ENCODE measurements at regions not wholly inside any gene's neighbourhood (a gene's known extent, or its start where the extent isn't known, plus 50 kb on each side); places are given as distances from the start of the nearest gene placed in this dataset.

DNA sequence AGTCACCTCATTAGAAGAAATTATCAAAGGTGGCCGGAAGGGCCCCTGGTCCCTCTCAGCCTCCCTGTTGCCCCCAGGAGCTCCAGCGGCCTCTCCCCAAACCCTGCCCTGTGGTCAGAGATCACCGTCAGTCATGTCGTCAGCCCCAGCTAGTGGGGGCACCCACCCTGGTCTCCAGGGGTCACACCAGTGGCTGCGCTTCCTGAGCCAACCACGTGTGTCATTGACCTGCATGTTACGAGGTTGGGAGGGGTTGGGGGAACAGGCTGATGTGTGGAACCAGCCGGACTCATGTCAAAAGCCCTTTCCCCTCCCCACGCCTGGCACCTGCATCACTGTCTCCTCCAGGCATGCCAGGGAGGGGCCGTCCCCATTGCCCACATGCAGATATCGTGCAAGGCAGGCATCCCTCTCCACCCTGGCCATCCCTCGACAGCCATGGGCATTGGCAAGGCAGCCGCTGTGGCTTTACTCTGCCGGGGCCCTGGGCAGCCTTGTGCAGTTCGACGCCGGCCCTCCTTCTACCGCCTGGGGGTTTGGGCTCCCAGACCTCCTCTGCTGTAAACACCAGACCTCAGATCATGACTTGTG lies 128.7 kb downstream of the CRYAA start:
- Histone ChIP-seq H3K4me2 (no peak overlapping the region), H3K36me3 (replicated peaks; ENCODE audit: insufficient read depth, low read depth) (no peaks in the 10 kb centered on the region), H3K9me3 (ENCODE audit: low read depth) (no peaks in the 10 kb centered on the region), H3K4me3 (no peak overlapping the region), H3K4me1 (ENCODE audit: insufficient read depth) (no peaks in the 10 kb centered on the region), H2AFZ (no peak overlapping the region), H3K27me3 (no peaks in the 10 kb centered on the region), H3K79me2 (no peaks in the 10 kb centered on the region), H3K9me2 (replicated peaks; ENCODE audit: insufficient read depth) (no peaks in the 10 kb centered on the region), H3K27ac (no peak overlapping the region), H4K20me1 (ENCODE audit: insufficient read depth, poor library complexity, severe bottlenecking) (no peaks in the 10 kb centered on the region)
- WGBS (ENCODE audit: low lambda C conversion rate, missing lambda C conversion rate): 91% methylated on average over 18 of the region's 18 CpGs
- no peak for TF ChIP-seq EZH2phosphoT487 (IDR thresholded peaks at IDR 0.05; ENCODE audit: low read depth, severe bottlenecking, unreplicated experiment)
- TF ChIP-seq, protein P1, sequence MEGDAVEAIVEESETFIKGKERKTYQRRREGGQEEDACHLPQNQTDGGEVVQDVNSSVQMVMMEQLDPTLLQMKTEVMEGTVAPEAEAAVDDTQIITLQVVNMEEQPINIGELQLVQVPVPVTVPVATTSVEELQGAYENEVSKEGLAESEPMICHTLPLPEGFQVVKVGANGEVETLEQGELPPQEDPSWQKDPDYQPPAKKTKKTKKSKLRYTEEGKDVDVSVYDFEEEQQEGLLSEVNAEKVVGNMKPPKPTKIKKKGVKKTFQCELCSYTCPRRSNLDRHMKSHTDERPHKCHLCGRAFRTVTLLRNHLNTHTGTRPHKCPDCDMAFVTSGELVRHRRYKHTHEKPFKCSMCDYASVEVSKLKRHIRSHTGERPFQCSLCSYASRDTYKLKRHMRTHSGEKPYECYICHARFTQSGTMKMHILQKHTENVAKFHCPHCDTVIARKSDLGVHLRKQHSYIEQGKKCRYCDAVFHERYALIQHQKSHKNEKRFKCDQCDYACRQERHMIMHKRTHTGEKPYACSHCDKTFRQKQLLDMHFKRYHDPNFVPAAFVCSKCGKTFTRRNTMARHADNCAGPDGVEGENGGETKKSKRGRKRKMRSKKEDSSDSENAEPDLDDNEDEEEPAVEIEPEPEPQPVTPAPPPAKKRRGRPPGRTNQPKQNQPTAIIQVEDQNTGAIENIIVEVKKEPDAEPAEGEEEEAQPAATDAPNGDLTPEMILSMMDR (IDR thresholded peaks at IDR 0.05; ENCODE audit: poor library complexity): no peak
- no peak for TF ChIP-seq EZH2 (IDR thresholded peaks at IDR 0.05; ENCODE audit: borderline replicate concordance)
- DNase-seq (ENCODE audit: low spot score): no peak

DNA sequence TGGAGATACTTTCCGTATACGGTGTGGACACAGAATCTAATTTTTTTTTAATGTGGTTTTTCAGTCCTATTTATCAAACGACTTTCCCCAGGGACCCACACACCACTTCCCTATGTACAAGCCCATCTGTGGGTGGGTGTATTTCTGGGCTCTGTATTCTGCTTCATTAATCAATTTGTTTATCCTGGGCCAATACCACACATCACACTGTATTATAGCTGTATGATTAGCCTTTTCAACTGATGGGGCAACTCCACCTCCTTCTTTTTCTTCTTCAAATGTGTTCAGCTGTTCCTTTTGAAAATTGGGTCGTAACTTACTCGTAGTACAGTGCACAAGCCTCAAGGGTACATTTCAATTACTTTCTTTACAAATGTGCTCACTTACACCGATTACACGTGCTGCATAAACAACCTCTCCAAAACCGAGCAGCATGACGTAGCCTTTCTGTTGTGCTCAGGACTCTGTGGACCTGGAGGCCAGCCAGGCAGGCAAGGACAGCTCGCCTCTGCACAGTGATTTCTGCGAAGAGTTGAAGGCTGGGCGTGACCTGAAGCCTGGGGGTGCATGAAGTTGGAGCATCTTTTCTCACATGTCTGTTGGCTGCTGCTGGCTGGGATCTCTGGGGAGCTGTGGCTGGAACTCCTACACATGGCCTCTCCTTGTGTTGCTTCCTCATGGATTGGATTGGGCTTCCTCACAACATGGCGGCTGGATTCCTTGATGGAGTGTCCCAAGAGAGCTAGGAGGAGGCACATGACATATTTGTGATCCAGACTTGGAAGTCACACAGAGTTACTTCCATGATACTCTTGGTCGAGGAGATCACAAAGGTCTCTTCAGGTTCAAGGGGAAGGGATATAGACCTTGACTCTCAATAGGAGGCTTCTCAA lies 126.5 kb downstream of the CRYAA start:
- WGBS (ENCODE audit: low lambda C conversion rate, missing lambda C conversion rate): 88% methylated on average over 14 of the region's 14 CpGs
- Histone ChIP-seq H3K4me3 (no peak overlapping the region), H2AFZ (no peak overlapping the region), H3K36me3 (replicated peaks; ENCODE audit: insufficient read depth, low read depth) (no peaks in the 10 kb centered on the region), H4K20me1 (ENCODE audit: insufficient read depth, poor library complexity, severe bottlenecking) (no peaks in the 10 kb centered on the region), H3K27me3 (no peaks in the 10 kb centered on the region), H3K79me2 (no peaks in the 10 kb centered on the region), H3K4me2 (no peak overlapping the region), H3K9me2 (replicated peaks; ENCODE audit: insufficient read depth) (no peaks in the 10 kb centered on the region), H3K4me1 (ENCODE audit: insufficient read depth) (no peaks in the 10 kb centered on the region), H3K9me3 (ENCODE audit: low read depth) (no peaks in the 10 kb centered on the region), H3K27ac (no peak overlapping the region)
- TF ChIP-seq EZH2 (IDR thresholded peaks at IDR 0.05; ENCODE audit: borderline replicate concordance) (no peak), EZH2phosphoT487 (IDR thresholded peaks at IDR 0.05; ENCODE audit: low read depth, severe bottlenecking, unreplicated experiment) (no peak)
- TF ChIP-seq, protein P1 (IDR thresholded peaks at IDR 0.05; ENCODE audit: poor library complexity): no peak
- DNase-seq (ENCODE audit: low spot score): no peak

DNA sequence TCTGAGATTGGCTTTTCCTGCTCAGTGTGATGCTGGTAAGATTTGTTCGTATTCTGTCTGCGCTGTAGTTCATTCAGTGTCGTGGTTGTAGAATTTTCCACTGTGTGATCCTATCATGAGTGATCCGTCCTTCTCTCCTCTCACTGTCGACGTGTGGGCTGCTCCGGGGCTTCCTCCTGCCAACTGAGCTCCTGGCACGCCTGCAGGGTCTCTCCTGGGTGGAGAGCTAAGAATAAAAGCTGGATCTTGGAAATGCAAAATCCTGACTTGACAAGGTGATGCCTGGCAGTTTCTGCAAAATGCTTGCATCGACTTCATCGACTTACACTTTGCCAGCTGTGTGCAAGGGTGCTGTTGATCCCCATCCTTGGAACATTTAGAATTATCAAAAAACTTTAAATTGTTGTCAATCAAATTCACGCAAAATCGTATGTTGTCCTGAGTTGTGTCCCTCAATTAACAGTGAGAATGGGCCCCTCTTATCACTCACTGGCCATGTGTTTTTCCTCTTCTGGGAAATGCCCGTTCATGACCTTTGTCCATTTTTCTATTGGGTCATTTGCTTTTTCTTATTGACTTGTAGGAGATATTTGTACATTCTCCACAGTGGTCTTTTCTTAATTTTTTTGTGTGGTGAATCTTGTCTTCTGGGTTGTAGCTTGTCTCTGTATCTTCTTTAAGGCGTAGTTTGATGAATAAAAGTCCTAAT lies 125.5 kb downstream of the CRYAA start:
- Histone ChIP-seq H3K27ac (no peak overlapping the region), H3K9me2 (replicated peaks; ENCODE audit: insufficient read depth) (no peaks in the 10 kb centered on the region), H3K4me2 (no peak overlapping the region), H3K4me3 (no peak overlapping the region), H3K79me2 (no peaks in the 10 kb centered on the region), H4K20me1 (ENCODE audit: insufficient read depth, poor library complexity, severe bottlenecking) (no peaks in the 10 kb centered on the region), H3K4me1 (ENCODE audit: insufficient read depth) (no peaks in the 10 kb centered on the region), H3K36me3 (replicated peaks; ENCODE audit: insufficient read depth, low read depth) (no peaks in the 10 kb centered on the region), H3K9me3 (ENCODE audit: low read depth) (no peaks in the 10 kb centered on the region), H3K27me3 (no peaks in the 10 kb centered on the region), H2AFZ (no peak overlapping the region)
- WGBS (ENCODE audit: low lambda C conversion rate, missing lambda C conversion rate): 74% methylated on average over 14 of the region's 14 CpGs
- no peak for DNase-seq (ENCODE audit: low spot score)
- TF ChIP-seq EZH2phosphoT487 (IDR thresholded peaks at IDR 0.05; ENCODE audit: low read depth, severe bottlenecking, unreplicated experiment) (no peak), EZH2 (IDR thresholded peaks at IDR 0.05; ENCODE audit: borderline replicate concordance) (no peak)
- TF ChIP-seq, protein P1 (IDR thresholded peaks at IDR 0.05; ENCODE audit: poor library complexity): no peak
